Mammary epithelial cell (primary cell): ENCODE measurements at regions not wholly inside any gene's neighbourhood (a gene's known extent, or its start where the extent isn't known, plus 50 kb on each side); places are given as distances from the start of the nearest gene placed in this dataset.

ENCODE experiments used
- EZH2 ChIP-seq: IDR thresholded peaks from 2 replicates; pipeline ENCODE4 v1.6.1; 2012; ENCODE audit warnings: low read length, inconsistent platforms, borderline replicate concordance
- TF ChIP-seq, protein P1 (sequence below), 2 donors: IDR thresholded peaks in 1 of 2; conservative IDR thresholded peaks in 1 of 2; 2 replicates each; pipeline ENCODE4 v1.5.1; 2011 to 2012; ENCODE audit warnings: inconsistent platforms in 2 of 2, low read length in 2 of 2, mild to moderate bottlenecking in 2 of 2, control low read depth in 1 of 2, low read depth in 1 of 2; ENCODE audit not compliant: insufficient read depth in 1 of 2; ENCODE audit errors: extremely low read depth in 1 of 2

DNA sequence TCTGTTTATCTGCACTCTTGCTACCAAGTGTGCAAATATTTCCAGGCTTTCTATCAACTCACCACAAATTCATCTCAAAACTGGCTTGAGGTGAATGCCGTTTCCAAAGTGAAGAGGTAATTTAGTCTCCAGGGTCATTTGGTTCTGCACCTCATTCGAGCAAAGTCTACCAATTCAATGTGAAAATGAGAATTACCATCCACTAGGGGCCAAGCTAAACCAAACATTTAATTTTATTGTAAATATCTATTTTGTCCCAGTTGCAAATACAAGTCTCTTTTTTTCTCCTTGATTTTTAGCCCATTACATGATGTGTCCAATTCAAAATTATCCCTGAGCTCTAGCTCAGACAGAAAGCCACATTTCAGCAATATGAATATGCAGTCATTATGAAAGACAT lies 152.3 kb upstream of the PTBP2 start:
- TF ChIP-seq, protein P1, sequence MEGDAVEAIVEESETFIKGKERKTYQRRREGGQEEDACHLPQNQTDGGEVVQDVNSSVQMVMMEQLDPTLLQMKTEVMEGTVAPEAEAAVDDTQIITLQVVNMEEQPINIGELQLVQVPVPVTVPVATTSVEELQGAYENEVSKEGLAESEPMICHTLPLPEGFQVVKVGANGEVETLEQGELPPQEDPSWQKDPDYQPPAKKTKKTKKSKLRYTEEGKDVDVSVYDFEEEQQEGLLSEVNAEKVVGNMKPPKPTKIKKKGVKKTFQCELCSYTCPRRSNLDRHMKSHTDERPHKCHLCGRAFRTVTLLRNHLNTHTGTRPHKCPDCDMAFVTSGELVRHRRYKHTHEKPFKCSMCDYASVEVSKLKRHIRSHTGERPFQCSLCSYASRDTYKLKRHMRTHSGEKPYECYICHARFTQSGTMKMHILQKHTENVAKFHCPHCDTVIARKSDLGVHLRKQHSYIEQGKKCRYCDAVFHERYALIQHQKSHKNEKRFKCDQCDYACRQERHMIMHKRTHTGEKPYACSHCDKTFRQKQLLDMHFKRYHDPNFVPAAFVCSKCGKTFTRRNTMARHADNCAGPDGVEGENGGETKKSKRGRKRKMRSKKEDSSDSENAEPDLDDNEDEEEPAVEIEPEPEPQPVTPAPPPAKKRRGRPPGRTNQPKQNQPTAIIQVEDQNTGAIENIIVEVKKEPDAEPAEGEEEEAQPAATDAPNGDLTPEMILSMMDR (conservative IDR thresholded peaks at IDR 0.05 in 1 of 2, IDR thresholded peaks at IDR 0.05 in 1 of 2; ENCODE audit: extremely low read depth in 1 of 2, insufficient read depth in 1 of 2, low read depth in 1 of 2, low read length in 2 of 2), result no peak
- TF ChIP-seq EZH2, result no peak
